IMR-90 (cell line): ENCODE measurements at regions not wholly inside any gene's neighbourhood (a gene's known extent, or its start where the extent isn't known, plus 50 kb on each side); places are given as distances from the start of the nearest gene placed in this dataset.

ENCODE experiments used
- CEBPB ChIP-seq: IDR thresholded peaks from 2 replicates; pipeline ENCODE4 v1.6.1; 2012; ENCODE audit warnings: low read depth, low read length, improper control_type of control experiment
- CHD1 ChIP-seq: IDR thresholded peaks from 2 replicates; pipeline ENCODE4 v1.6.1; 2012; ENCODE audit warnings: low read depth, low read length, improper control_type of control experiment
- MAFK ChIP-seq: IDR thresholded peaks from 2 replicates; pipeline ENCODE4 v1.6.1; 2012; ENCODE audit warnings: low read depth, low read length, improper control_type of control experiment
- MAZ ChIP-seq: IDR thresholded peaks from 2 replicates; pipeline ENCODE4 v1.6.1; 2012; ENCODE audit warnings: low read depth, mild to moderate bottlenecking, low read length, improper control_type of control experiment, moderate library complexity, borderline replicate concordance
- POLR2A ChIP-seq: IDR thresholded peaks from 2 replicates; pipeline ENCODE4 v1.6.1; 2012; ENCODE audit warnings: mild to moderate bottlenecking, low read depth, low read length
- RAD21 ChIP-seq: IDR thresholded peaks from 2 replicates; pipeline ENCODE4 v1.6.1; 2012; ENCODE audit warnings: low read length, improper control_type of control experiment
- RCOR1 ChIP-seq: IDR thresholded peaks from 2 replicates; pipeline ENCODE4 v1.6.1; 2012; ENCODE audit warnings: mild to moderate bottlenecking, low read length, improper control_type of control experiment; ENCODE audit not compliant: insufficient replicate concordance
- SMC3 ChIP-seq: fragments of 150-350 bp; IDR thresholded peaks from 2 replicates; pipeline ENCODE4 v1.6.1; 2016; ENCODE audit warnings: low read depth, mild to moderate bottlenecking, antibody characterized with exemption, low read length, moderate library complexity
- USF2 ChIP-seq: fragments of 150-350 bp; IDR thresholded peaks from 2 replicates; pipeline ENCODE4 v1.6.1; 2017; ENCODE audit warnings: mild to moderate bottlenecking, antibody characterized with exemption, low read length, low read depth
- TF ChIP-seq, protein P1 (sequence below): conservative IDR thresholded peaks from 2 replicates; pipeline ENCODE4 v1.5.1; 2012; ENCODE audit warnings: mild to moderate bottlenecking, low read depth, low read length, improper control_type of control experiment

- TF ChIP-seq POLR2A: no peak
- TF ChIP-seq RAD21: no peak
- no peak for TF ChIP-seq USF2
- no peak for TF ChIP-seq MAZ
- TF ChIP-seq SMC3: no peak
- TF ChIP-seq CHD1: no peak
- TF ChIP-seq CEBPB: no peak
- TF ChIP-seq, protein P1, sequence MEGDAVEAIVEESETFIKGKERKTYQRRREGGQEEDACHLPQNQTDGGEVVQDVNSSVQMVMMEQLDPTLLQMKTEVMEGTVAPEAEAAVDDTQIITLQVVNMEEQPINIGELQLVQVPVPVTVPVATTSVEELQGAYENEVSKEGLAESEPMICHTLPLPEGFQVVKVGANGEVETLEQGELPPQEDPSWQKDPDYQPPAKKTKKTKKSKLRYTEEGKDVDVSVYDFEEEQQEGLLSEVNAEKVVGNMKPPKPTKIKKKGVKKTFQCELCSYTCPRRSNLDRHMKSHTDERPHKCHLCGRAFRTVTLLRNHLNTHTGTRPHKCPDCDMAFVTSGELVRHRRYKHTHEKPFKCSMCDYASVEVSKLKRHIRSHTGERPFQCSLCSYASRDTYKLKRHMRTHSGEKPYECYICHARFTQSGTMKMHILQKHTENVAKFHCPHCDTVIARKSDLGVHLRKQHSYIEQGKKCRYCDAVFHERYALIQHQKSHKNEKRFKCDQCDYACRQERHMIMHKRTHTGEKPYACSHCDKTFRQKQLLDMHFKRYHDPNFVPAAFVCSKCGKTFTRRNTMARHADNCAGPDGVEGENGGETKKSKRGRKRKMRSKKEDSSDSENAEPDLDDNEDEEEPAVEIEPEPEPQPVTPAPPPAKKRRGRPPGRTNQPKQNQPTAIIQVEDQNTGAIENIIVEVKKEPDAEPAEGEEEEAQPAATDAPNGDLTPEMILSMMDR: no peak
- TF ChIP-seq MAFK: no peak
- no peak for TF ChIP-seq RCOR1
These were observed 217.7 kb downstream of the ARPP21 start for GRCh38 chr3:35857004-35857403.
